HUDEP-2 (cell line): ENCODE measurements at regions not wholly inside any gene's neighbourhood (a gene's known extent, or its start where the extent isn't known, plus 50 kb on each side); places are given as distances from the start of the nearest gene placed in this dataset.
A peak's percentile ranks its signal among the peaks of the same experiment; 100 is the strongest.

ENCODE experiments used
- DNase-seq, 76 experiments: peaks; one replicate each; lab custom pipeline; 2025; ENCODE audit not compliant: unreplicated experiment in 76 of 76; lab: John Stamatoyannopoulos, UW

- DNase-seq = no peak
Observed at GRCh38 chr6:169961772-169962561, 210.5 kb downstream of the ERMARD start.

GRCh38 chr6:169960886-169961611 is 209.6 kb downstream of the ERMARD start:
- DNase-seq = no peak

GRCh38 chr6:169960521-169960885 is 209.1 kb downstream of the ERMARD start:
- no peak for DNase-seq

DNA sequence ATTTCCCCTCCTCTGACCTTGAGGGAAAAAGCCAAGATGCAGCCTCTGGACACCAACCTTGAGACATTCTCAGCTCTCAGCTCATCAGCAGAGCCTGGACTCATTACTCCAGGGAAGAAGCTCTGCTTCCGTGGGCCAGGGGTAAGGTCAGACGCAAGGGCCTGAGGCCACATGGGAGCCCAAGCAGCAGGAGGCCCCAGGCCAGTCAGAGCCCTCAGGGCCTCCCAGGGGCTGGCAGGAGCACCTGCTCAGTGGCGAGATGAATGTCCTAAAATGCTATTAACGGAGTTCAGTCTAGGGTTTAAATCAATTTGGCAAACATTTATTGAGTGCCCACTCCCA is 208.6 kb downstream of the ERMARD start:
- DNase-seq = no peak

DNA sequence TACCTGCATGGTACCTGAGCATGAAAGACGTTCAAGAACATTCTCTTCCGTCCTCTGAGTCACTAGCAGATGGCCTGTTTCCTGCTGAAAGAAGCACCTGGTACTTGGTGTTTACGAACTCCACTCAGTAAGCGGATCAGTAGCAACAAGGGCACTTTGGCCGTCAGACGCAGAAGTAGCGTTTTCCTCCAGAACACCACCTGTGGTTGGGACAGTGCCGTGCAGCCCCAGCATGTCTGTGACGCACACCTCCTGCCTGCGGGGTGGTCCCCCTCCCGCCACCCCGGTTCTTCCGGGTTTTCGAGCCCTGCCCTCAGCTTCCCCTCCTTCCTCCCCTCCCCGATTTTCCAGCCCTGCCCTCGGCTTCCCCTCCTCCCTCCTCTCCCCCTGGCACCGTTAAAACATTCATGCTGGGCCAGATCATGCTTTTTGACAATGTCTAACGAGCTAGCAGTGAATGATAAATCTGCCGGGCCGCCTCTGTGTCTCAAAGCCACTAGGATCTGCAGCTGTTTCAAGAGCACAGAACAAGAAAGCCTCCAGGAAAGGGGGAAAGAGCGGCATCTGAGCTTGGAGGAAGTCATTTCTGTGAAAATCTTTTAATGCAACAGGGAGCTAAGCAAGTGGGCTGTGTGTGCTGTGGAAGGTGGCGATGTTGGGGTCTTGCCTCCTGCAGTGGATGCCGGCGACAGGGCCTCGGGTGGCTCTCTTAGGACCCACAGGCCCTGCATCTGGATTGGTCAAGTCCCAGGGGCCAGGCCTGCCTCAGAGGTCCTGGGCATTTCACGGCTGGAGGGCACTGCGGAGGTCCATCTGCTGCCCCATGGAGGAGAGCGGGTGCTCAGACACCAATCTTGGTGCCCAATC is 207.9 kb downstream of the ERMARD start:
- no peak for DNase-seq

DNA sequence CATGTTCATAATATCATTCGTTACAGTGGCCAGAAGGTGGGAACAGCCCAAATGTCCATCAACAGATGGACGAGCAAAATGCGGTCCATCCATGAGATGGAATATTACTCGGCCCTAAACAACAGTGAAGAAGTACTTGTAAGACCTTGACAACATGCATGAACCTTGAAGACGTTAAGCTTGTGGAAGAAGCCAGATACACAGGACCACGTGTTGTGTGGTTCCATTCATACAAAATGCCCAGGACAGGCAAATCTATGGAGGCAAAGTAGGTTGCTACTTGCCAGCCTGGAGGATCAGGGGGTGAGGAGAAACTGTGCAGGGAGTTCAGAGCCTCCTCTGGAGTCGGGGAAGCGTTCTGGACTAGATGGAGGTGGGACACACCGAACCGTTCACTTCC is 207.1 kb downstream of the ERMARD start:
- DNase-seq = no peak

DNA sequence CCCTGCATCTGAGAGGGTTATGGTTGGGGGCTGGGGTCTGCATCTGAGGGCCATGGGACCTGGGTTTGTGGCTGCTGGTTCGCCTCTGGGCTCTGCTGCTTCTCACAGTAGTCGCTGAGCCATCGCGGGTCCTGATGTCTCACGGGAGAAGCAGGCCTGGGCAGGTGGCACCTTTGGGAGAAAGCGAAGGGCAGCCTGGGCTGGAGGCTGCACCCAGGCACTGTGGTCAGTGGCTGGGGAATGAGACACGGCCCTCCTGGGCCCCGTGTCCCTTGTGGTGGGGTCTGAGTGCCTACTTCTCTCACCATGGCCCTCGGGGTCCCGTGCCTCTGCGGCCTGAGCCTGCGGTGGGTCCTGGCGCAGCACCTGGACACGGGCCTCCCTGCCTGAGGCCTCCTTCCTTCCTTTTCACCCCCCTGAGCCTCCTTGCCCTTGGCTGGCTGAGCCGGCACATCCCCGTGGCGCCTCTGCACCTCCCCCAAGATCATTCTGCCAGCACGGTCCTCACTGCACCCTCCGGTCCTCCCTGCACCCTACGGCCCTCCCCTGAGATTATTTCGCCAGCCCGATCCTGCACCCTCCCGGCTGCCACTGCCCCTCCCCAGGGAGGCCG is 206.0 kb downstream of the ERMARD start:
- DNase-seq = no peak

- no peak for DNase-seq
Observed at GRCh38 chr6:169956580-169956979, 205.2 kb downstream of the ERMARD start.

- no peak for DNase-seq
Observed at GRCh38 chr6:169955731-169956437, 204.5 kb downstream of the ERMARD start.

GRCh38 chr6:169954977-169955376 is 203.6 kb downstream of the ERMARD start:
- DNase-seq = no peak

DNA sequence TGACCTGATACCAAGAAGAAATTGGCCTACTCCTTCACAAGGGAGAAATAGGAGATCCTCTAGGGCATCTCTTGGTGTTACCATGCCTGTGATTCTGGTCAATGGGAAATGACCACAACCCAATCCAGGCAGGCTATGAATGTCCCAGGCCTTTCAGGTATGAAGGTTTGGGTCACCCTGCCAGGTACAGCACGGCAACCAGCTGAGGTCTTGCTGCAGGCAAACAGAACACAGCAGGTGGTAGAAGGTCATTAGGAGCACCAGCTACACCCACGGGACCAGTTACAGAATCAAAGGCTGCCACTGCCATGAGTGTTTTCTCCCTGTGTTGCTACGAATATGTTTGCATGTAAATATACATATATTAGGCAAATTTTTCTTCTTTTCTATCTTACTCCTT is 202.3 kb downstream of the ERMARD start:
- no peak for DNase-seq

DNA sequence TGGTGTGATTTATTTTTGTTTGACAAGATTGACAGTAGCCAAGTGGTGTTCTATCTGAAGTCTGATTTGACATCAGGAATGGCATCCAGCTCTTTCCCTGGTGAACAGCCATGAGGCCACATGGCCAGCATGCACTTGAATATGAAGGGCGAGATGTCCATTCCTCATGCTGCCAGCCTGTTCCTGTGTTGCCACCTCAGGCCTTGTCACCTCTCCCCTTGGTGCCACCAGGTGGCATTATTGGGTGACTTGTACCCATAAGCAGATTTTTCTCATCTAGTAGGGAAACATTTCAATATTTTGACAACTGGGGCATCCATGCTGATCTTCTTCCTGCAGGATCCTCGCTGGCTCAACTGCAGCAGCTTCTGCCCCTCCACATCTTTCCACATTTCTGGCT is 199.1 kb downstream of the ERMARD start:
- peak in 37 of 76 experiments; percentile 8 to 48 (median 23) for DNase-seq

- DNase-seq = no peak
Observed at GRCh38 chr6:169949511-169950097, 198.2 kb downstream of the ERMARD start.

DNA sequence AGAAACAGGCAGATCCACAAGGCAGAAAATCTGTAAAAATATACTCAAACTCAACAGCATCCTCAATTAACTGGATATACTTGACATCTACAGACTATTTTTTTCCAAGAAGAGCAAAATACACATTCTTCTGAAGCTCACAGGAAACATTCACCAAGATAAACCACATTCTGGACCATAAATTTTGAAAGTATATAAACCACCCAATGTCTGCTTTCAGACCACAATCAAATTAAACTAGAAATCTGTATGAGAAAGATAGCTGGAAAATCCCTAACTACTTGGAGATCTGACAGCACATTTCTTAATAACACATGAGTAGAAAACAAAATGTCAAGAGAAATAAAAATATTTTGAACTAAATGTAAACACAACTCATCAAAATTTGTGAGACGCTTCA is 195.5 kb downstream of the ERMARD start:
- DNase-seq = no peak

GRCh38 chr6:169945117-169945516 is 193.7 kb downstream of the ERMARD start:
- DNase-seq = no peak

- no peak for DNase-seq
Observed at GRCh38 chr6:169944415-169944814, 193.0 kb downstream of the ERMARD start.

- DNase-seq = no peak
Observed at GRCh38 chr6:169944061-169944337, 192.6 kb downstream of the ERMARD start.

GRCh38 chr6:169943241-169944060 is 192.0 kb downstream of the ERMARD start:
- DNase-seq = no peak

GRCh38 chr6:169942173-169942572 is 190.8 kb downstream of the ERMARD start:
- DNase-seq = no peak
